GM12892 (cell line): ENCODE measurements at regions not wholly inside any gene's neighbourhood (a gene's known extent, or its start where the extent isn't known, plus 50 kb on each side); places are given as distances from the start of the nearest gene placed in this dataset.

Source experiments
- POLR2A ChIP-seq: IDR thresholded peaks from 2 replicates; pipeline ENCODE4 v1.6.1; 2011; ENCODE audit warnings: low read depth, low read length, control low read depth
- POLR2AphosphoS5 ChIP-seq: IDR thresholded peaks from 2 replicates; pipeline ENCODE4 v1.6.1; 2011; ENCODE audit warnings: low read depth, low read length, control low read depth
- TAF1 ChIP-seq: IDR thresholded peaks from 2 replicates; pipeline ENCODE4 v1.6.1; 2011; ENCODE audit warnings: low read depth, mild to moderate bottlenecking, control low read depth, low read length, borderline replicate concordance

GRCh38 chr9:89881431-89881830 is 276.6 kb downstream of the GADD45G start:
- TF ChIP-seq POLR2A (no peak), POLR2AphosphoS5 (no peak), TAF1 (no peak)
